SK-N-MC (cell line): ENCODE measurements at regions not wholly inside any gene's neighbourhood (a gene's known extent, or its start where the extent isn't known, plus 50 kb on each side); places are given as distances from the start of the nearest gene placed in this dataset.

Experiments
- EZH2 ChIP-seq: fragments of 200-600 bp; sonication (generic); IDR thresholded peaks from one replicate; pipeline ENCODE4 v1.6.1; 2017; ENCODE audit warnings: antibody characterized with exemption
- POLR2AphosphoS5 ChIP-seq: IDR thresholded peaks from 2 replicates; pipeline ENCODE4 v1.6.1; 2012; ENCODE audit warnings: mild to moderate bottlenecking, low read depth, low read length, borderline replicate concordance

- TF ChIP-seq POLR2AphosphoS5 (no peak), EZH2 (no peak)
Observed at GRCh38 chr5:162870966-162871365, 566.4 kb upstream of the CCNG1 start.
